ENCODE measurements at regions not wholly inside any gene's neighbourhood (a gene's known extent, or its start where the extent isn't known, plus 50 kb on each side); places are given as distances from the start of the nearest gene placed in this dataset.

- intact Hi-C loops (cut with micrococcal nuclease), result no loop called here
- Mint-ChIP-seq H3K4me3 (no peak overlapping the region), H3K27me3 (no peaks in the 10 kb centered on the region), H3K36me3 (no peaks in the 10 kb centered on the region), H3K4me1 (ENCODE audit: low read depth) (no peaks in the 10 kb centered on the region), H3K9me3 (peaks cover 2% of the 10 kb centered on the region), H3K27ac (no peak overlapping the region)
- DNase-seq, result no peak
- ChIA-PET POLR2A (no interaction called here), CTCF (no interaction called here)
Measured at GRCh38 chr10:78899098-78899754, 169.5 kb upstream of the ZMIZ1 start.

GRCh38 chr10:78899996-78900714 is 168.6 kb upstream of the ZMIZ1 start:
- Mint-ChIP-seq H3K27ac (no peak overlapping the region), H3K36me3 (no peaks in the 10 kb centered on the region), H3K4me1 (ENCODE audit: low read depth) (no peaks in the 10 kb centered on the region), H3K9me3 (peaks cover 2% of the 10 kb centered on the region), H3K4me3 (no peak overlapping the region), H3K27me3 (no peaks in the 10 kb centered on the region)
- POLR2A ChIA-PET, result no interaction called here
- intact Hi-C loops (cut with micrococcal nuclease), result no loop called here
- CTCF ChIA-PET, result interaction anchor here (0.6 kb wide), 1 partner anchor 42 kb away, joined by 3 read pairs; no protein-coding TSS in a partner anchor
- no peak for DNase-seq

- intact Hi-C loops (cut with micrococcal nuclease), result no loop called here
- CTCF ChIA-PET, result interaction anchor here (0.6 kb wide), 1 partner anchor 43 kb away, joined by 3 read pairs; no protein-coding TSS in a partner anchor
- POLR2A ChIA-PET, result no interaction called here
- H3K27me3 Mint-ChIP-seq, result no peaks in the 10 kb centered on the region
- H3K4me1 Mint-ChIP-seq (ENCODE audit: low read depth), result no peaks in the 10 kb centered on the region
- no peak overlapping the region for H3K27ac Mint-ChIP-seq
- peaks cover 2% of the 10 kb centered on the region for H3K9me3 Mint-ChIP-seq
- H3K36me3 Mint-ChIP-seq, result no peaks in the 10 kb centered on the region
- H3K4me3 Mint-ChIP-seq, result no peak overlapping the region
- DNase-seq, result no peak
Measured at GRCh38 chr10:78900715-78901430, 167.9 kb upstream of the ZMIZ1 start.

- Mint-ChIP-seq H3K36me3 (no peaks in the 10 kb centered on the region), H3K27me3 (no peaks in the 10 kb centered on the region), H3K27ac (no peak overlapping the region), H3K4me3 (no peak overlapping the region), H3K4me1 (ENCODE audit: low read depth) (no peaks in the 10 kb centered on the region), H3K9me3 (peaks cover 2% of the 10 kb centered on the region)
- DNase-seq, result no peak
- intact Hi-C loops (cut with micrococcal nuclease), result no loop called here
- CTCF ChIA-PET, result no interaction called here
- POLR2A ChIA-PET, result no interaction called here
Measured at GRCh38 chr10:78901694-78902093, 167.1 kb upstream of the ZMIZ1 start.

GRCh38 chr10:78902815-78903214 is 166.0 kb upstream of the ZMIZ1 start:
- DNase-seq, result no peak
- peaks cover 2% of the 10 kb centered on the region for H3K9me3 Mint-ChIP-seq
- POLR2A ChIA-PET, result no interaction called here
- H3K4me1 Mint-ChIP-seq (ENCODE audit: low read depth), result no peaks in the 10 kb centered on the region
- H3K27ac Mint-ChIP-seq, result no peak overlapping the region
- H3K4me3 Mint-ChIP-seq, result no peak overlapping the region
- CTCF ChIA-PET, result no interaction called here
- H3K27me3 Mint-ChIP-seq, result no peaks in the 10 kb centered on the region
- no peaks in the 10 kb centered on the region for H3K36me3 Mint-ChIP-seq
- intact Hi-C loops (cut with micrococcal nuclease), result no loop called here

- DNase-seq, result no peak
Measured at GRCh38 chr10:78903341-78903940, 165.3 kb upstream of the ZMIZ1 start.

GRCh38 chr10:78904196-78904595 is 164.6 kb upstream of the ZMIZ1 start:
- Mint-ChIP-seq H3K4me3 (no peak overlapping the region), H3K9me3 (no peaks in the 10 kb centered on the region), H3K27ac (no peak overlapping the region), H3K36me3 (no peaks in the 10 kb centered on the region), H3K27me3 (no peaks in the 10 kb centered on the region), H3K4me1 (ENCODE audit: low read depth) (no peaks in the 10 kb centered on the region)
- ChIA-PET POLR2A (no interaction called here), CTCF (no interaction called here)
- no peak for DNase-seq
- intact Hi-C loops (cut with micrococcal nuclease), result no loop called here

More at GRCh38 chr10:78903341-78903940, 165.3 kb upstream of the ZMIZ1 start:
- intact Hi-C loops (cut with micrococcal nuclease), result no loop called here
- no peaks in the 10 kb centered on the region for H3K4me1 Mint-ChIP-seq (ENCODE audit: low read depth)
- ChIA-PET CTCF (no interaction called here), POLR2A (no interaction called here)
- no peak overlapping the region for H3K4me3 Mint-ChIP-seq
- no peaks in the 10 kb centered on the region for H3K27me3 Mint-ChIP-seq
- no peaks in the 10 kb centered on the region for H3K36me3 Mint-ChIP-seq
- no peak overlapping the region for H3K27ac Mint-ChIP-seq
- H3K9me3 Mint-ChIP-seq, result no peaks in the 10 kb centered on the region

GRCh38 chr10:78905015-78905956 is 163.5 kb upstream of the ZMIZ1 start:
- ChIA-PET CTCF (interaction anchor here (0.6 to 1.3 kb wide), 3 partner anchors 14 to 290 kb away, joined by 3 read pairs; no protein-coding TSS in a partner anchor), POLR2A (no interaction called here)
- no peaks in the 10 kb centered on the region for H3K4me1 Mint-ChIP-seq (ENCODE audit: low read depth)
- no peaks in the 10 kb centered on the region for H3K36me3 Mint-ChIP-seq
- no peaks in the 10 kb centered on the region for H3K27me3 Mint-ChIP-seq
- DNase-seq, result no peak
- intact Hi-C loops (cut with micrococcal nuclease), result no loop called here
- no peak overlapping the region for H3K4me3 Mint-ChIP-seq
- no peaks in the 10 kb centered on the region for H3K9me3 Mint-ChIP-seq
- H3K27ac Mint-ChIP-seq, result no peak overlapping the region

GRCh38 chr10:78905957-78906308 is 162.8 kb upstream of the ZMIZ1 start:
- ChIA-PET CTCF (interaction anchor here (1.3 kb wide), 1 partner anchor 289 kb away, joined by 3 read pairs; no protein-coding TSS in a partner anchor), POLR2A (no interaction called here)
- no peak for DNase-seq
- Mint-ChIP-seq H3K27me3 (no peaks in the 10 kb centered on the region), H3K27ac (no peak overlapping the region), H3K36me3 (no peaks in the 10 kb centered on the region), H3K4me1 (ENCODE audit: low read depth) (no peaks in the 10 kb centered on the region), H3K4me3 (no peak overlapping the region), H3K9me3 (no peaks in the 10 kb centered on the region)
- intact Hi-C loops (cut with micrococcal nuclease), result no loop called here

- ChIA-PET CTCF (no interaction called here), POLR2A (no interaction called here)
- no peak overlapping the region for H3K4me3 Mint-ChIP-seq
Measured at GRCh38 chr10:78906734-78907390, 161.9 kb upstream of the ZMIZ1 start.

GRCh38 chr10:78907551-78908211 is 161.1 kb upstream of the ZMIZ1 start:
- H3K36me3 Mint-ChIP-seq, result no peaks in the 10 kb centered on the region
- H3K9me3 Mint-ChIP-seq, result no peaks in the 10 kb centered on the region
- no peak overlapping the region for H3K27ac Mint-ChIP-seq
- POLR2A ChIA-PET, result no interaction called here
- DNase-seq, result no peak
- intact Hi-C loops (cut with micrococcal nuclease), result no loop called here
- CTCF ChIA-PET, result no interaction called here
- no peak overlapping the region for H3K4me3 Mint-ChIP-seq
- no peaks in the 10 kb centered on the region for H3K27me3 Mint-ChIP-seq
- no peaks in the 10 kb centered on the region for H3K4me1 Mint-ChIP-seq (ENCODE audit: low read depth)

More at GRCh38 chr10:78906734-78907390, 161.9 kb upstream of the ZMIZ1 start:
- intact Hi-C loops (cut with micrococcal nuclease), result no loop called here
- DNase-seq, result no peak
- no peaks in the 10 kb centered on the region for H3K36me3 Mint-ChIP-seq
- no peaks in the 10 kb centered on the region for H3K9me3 Mint-ChIP-seq
- H3K27ac Mint-ChIP-seq, result no peak overlapping the region
- H3K4me1 Mint-ChIP-seq (ENCODE audit: low read depth), result no peaks in the 10 kb centered on the region
- H3K27me3 Mint-ChIP-seq, result no peaks in the 10 kb centered on the region
